Fibroblast of the aortic adventitia (primary cell): ENCODE measurements at regions not wholly inside any gene's neighbourhood (a gene's known extent, or its start where the extent isn't known, plus 50 kb on each side); places are given as distances from the start of the nearest gene placed in this dataset.

Experiments
- DNase-seq: peaks from one replicate; pipeline ENCODE4 v3.0.0-alpha.2; 2010; ENCODE audit warnings: low read depth
- H3K4me3 ChIP-seq: 2 replicates; pipeline ENCODE4 v1.5.1; 2011; ENCODE audit warnings: low read depth, mild to moderate bottlenecking, control low read depth, low read length, moderate library complexity
- CTCF ChIP-seq: IDR thresholded peaks from 2 replicates; pipeline ENCODE4 v1.5.1; 2011; ENCODE audit warnings: mild to moderate bottlenecking, low read length, control low read depth, inconsistent platforms; ENCODE audit not compliant: insufficient read depth

- no peak for DNase-seq
- no peak for TF ChIP-seq CTCF
- no peak overlapping the region for H3K4me3 ChIP-seq
Observed at GRCh38 chr3:194038960-194039359, 97.0 kb upstream of the HES1 start.

GRCh38 chr3:194040516-194041273, 95.3 kb upstream of the HES1 start:
- no peak for TF ChIP-seq CTCF
- H3K4me3 ChIP-seq, result no peak overlapping the region
- DNase-seq, result no peak

GRCh38 chr3:194042927-194043326, 93.0 kb upstream of the HES1 start:
- peak; percentile 13 for DNase-seq
- TF ChIP-seq CTCF, result no peak

GRCh38 chr3:194043516-194043915, 92.4 kb upstream of the HES1 start:
- no peak for DNase-seq
- TF ChIP-seq CTCF, result no peak
- no peak overlapping the region for H3K4me3 ChIP-seq

More at GRCh38 chr3:194042927-194043326, 93.0 kb upstream of the HES1 start:
- no peak overlapping the region for H3K4me3 ChIP-seq

- no peak overlapping the region for H3K4me3 ChIP-seq
- DNase-seq, result no peak
- no peak for TF ChIP-seq CTCF
Observed at GRCh38 chr3:194045289-194045688, 90.7 kb upstream of the HES1 start.

GRCh38 chr3:194045919-194046318, 90.0 kb upstream of the HES1 start:
- no peak for DNase-seq
- no peak for TF ChIP-seq CTCF
- H3K4me3 ChIP-seq, result no peak overlapping the region

- no peak overlapping the region for H3K4me3 ChIP-seq
- no peak for TF ChIP-seq CTCF
- DNase-seq, result no peak
Observed at GRCh38 chr3:194046531-194046930, 89.4 kb upstream of the HES1 start.
